NCI-H2171 (cell line): ENCODE measurements at regions not wholly inside any gene's neighbourhood (a gene's known extent, or its start where the extent isn't known, plus 50 kb on each side); places are given as distances from the start of the nearest gene placed in this dataset.

Experiments used
- DNase-seq: peaks from one replicate; lab custom pipeline; 2025; lab: John Stamatoyannopoulos, UW

- no peak for DNase-seq
Measured at GRCh38 chr3:22893644-22894325, 309.3 kb upstream of the UBE2E2 start.

- no peak for DNase-seq
Measured at GRCh38 chr3:22894865-22895264, 308.3 kb upstream of the UBE2E2 start.

- no peak for DNase-seq
Measured at GRCh38 chr3:22895671-22896070, 307.5 kb upstream of the UBE2E2 start.

GRCh38 chr3:22898558-22898957 is 304.6 kb upstream of the UBE2E2 start:
- DNase-seq: no peak

- DNase-seq: no peak
Measured at GRCh38 chr3:22899441-22899840, 303.7 kb upstream of the UBE2E2 start.

GRCh38 chr3:22900296-22900695 is 302.8 kb upstream of the UBE2E2 start:
- no peak for DNase-seq

- no peak for DNase-seq
Measured at GRCh38 chr3:22901684-22902083, 301.4 kb upstream of the UBE2E2 start.

GRCh38 chr3:22907161-22907780 is 295.9 kb upstream of the UBE2E2 start:
- DNase-seq: no peak

GRCh38 chr3:22907796-22908195 is 295.3 kb upstream of the UBE2E2 start:
- DNase-seq: no peak

- no peak for DNase-seq
Measured at GRCh38 chr3:22908989-22909507, 294.1 kb upstream of the UBE2E2 start.

- DNase-seq: no peak
Measured at GRCh38 chr3:22916933-22917332, 286.2 kb upstream of the UBE2E2 start.

- no peak for DNase-seq
Measured at GRCh38 chr3:22920006-22920405, 283.1 kb upstream of the UBE2E2 start.

GRCh38 chr3:22922317-22922716 is 280.8 kb upstream of the UBE2E2 start:
- no peak for DNase-seq

- DNase-seq: no peak
Measured at GRCh38 chr3:22923711-22924110, 279.4 kb upstream of the UBE2E2 start.

- DNase-seq: no peak
Measured at GRCh38 chr3:22928216-22929110, 274.7 kb upstream of the UBE2E2 start.

- DNase-seq: no peak
Measured at GRCh38 chr3:22933051-22933840, 269.9 kb upstream of the UBE2E2 start.

- DNase-seq: no peak
Measured at GRCh38 chr3:22933841-22934116, 269.3 kb upstream of the UBE2E2 start.

- DNase-seq: no peak
Measured at GRCh38 chr3:22935040-22935439, 268.1 kb upstream of the UBE2E2 start.

GRCh38 chr3:22937536-22937935 is 265.6 kb upstream of the UBE2E2 start:
- DNase-seq: no peak

GRCh38 chr3:22938739-22939138 is 264.4 kb upstream of the UBE2E2 start:
- DNase-seq: no peak

GRCh38 chr3:22939349-22939748 is 263.8 kb upstream of the UBE2E2 start:
- DNase-seq: no peak

GRCh38 chr3:22940285-22940684 is 262.8 kb upstream of the UBE2E2 start:
- DNase-seq: no peak
